BE2C (cell line): ENCODE measurements at regions not wholly inside any gene's neighbourhood (a gene's known extent, or its start where the extent isn't known, plus 50 kb on each side); places are given as distances from the start of the nearest gene placed in this dataset.
"Not testable (repeated sequence)": the region's sequence is repeated elsewhere in the genome, so short reads cannot be mapped to it uniquely, and the experiment has no call there.

ENCODE experiments used
- DNase-seq: peaks from one replicate; pipeline ENCODE4 v3.0.0-alpha.2; 2020
- H3K27me3 ChIP-seq: fragments of 250-450 bp; sonication (Bioruptor Pico); 2 replicates; pipeline ENCODE4 v1.5.1; 2020; ENCODE audit warnings: mild to moderate bottlenecking
- H3K36me3 ChIP-seq: fragments of 250-450 bp; sonication (Bioruptor Pico); 2 replicates; pipeline ENCODE4 v1.5.1; 2020; ENCODE audit warnings: mild to moderate bottlenecking
- H3K4me1 ChIP-seq: fragments of 250-450 bp; sonication (Bioruptor Pico); 2 replicates; pipeline ENCODE4 v1.5.1; 2020
- H3K4me3 ChIP-seq: 2 replicates; pipeline ENCODE4 v1.5.1; 2011; ENCODE audit warnings: low read depth, low read length
- H3K9me3 ChIP-seq: fragments of 250-450 bp; sonication (Bioruptor Pico); 2 replicates; pipeline ENCODE4 v1.5.1; 2020
- CTCF ChIP-seq: IDR thresholded peaks from 2 replicates; pipeline ENCODE4 v1.5.1; 2012; ENCODE audit warnings: mild to moderate bottlenecking, low read depth, low read length

- not testable (repeated sequence) for H3K4me1 ChIP-seq, H3K36me3 ChIP-seq, H3K27me3 ChIP-seq, H3K9me3 ChIP-seq, H3K4me3 ChIP-seq
- DNase-seq, result peak; percentile 8
Observed at GRCh38 chr22:15772337-15772736, 82.5 kb downstream of the POTEH start.

GRCh38 chr22:15775118-15775517 lies 85.3 kb downstream of the POTEH start:
- H3K27me3 ChIP-seq, H3K9me3 ChIP-seq, DNase-seq, H3K4me1 ChIP-seq, H3K36me3 ChIP-seq, H3K4me3 ChIP-seq: not testable (repeated sequence)

- TF ChIP-seq CTCF, result peak; percentile 55
- not testable (repeated sequence) for H3K4me1 ChIP-seq, H3K27me3 ChIP-seq, H3K36me3 ChIP-seq, H3K9me3 ChIP-seq
- peak; percentile 92 for DNase-seq
- peak overlapping the region; percentile 55 for H3K4me3 ChIP-seq
Observed at GRCh38 chr22:15775670-15776669, 86.1 kb downstream of the POTEH start.

GRCh38 chr22:15776727-15777126 lies 86.9 kb downstream of the POTEH start:
- H3K27me3 ChIP-seq, H3K36me3 ChIP-seq, DNase-seq, H3K4me1 ChIP-seq, H3K9me3 ChIP-seq: not testable (repeated sequence)
- H3K4me3 ChIP-seq, result peak overlapping the region; percentile 28; the same call in 1 of the 2 replicates

- not testable (repeated sequence) for H3K4me1 ChIP-seq, H3K27me3 ChIP-seq, DNase-seq, H3K36me3 ChIP-seq, H3K9me3 ChIP-seq
- peak overlapping the region; percentile 28; the same call in 1 of the 2 replicates for H3K4me3 ChIP-seq
Observed at GRCh38 chr22:15777150-15777549, 87.3 kb downstream of the POTEH start.

GRCh38 chr22:15777557-15777956 lies 87.7 kb downstream of the POTEH start:
- H3K4me3 ChIP-seq, DNase-seq, H3K4me1 ChIP-seq, H3K27me3 ChIP-seq, H3K36me3 ChIP-seq, H3K9me3 ChIP-seq: not testable (repeated sequence)

GRCh38 chr22:15778366-15778765 lies 88.5 kb downstream of the POTEH start:
- not testable (repeated sequence) for H3K4me3 ChIP-seq, H3K4me1 ChIP-seq, H3K27me3 ChIP-seq, H3K36me3 ChIP-seq, H3K9me3 ChIP-seq
- DNase-seq, result peak; percentile 7

- H3K4me3 ChIP-seq, H3K27me3 ChIP-seq, H3K4me1 ChIP-seq, H3K9me3 ChIP-seq, H3K36me3 ChIP-seq, DNase-seq: not testable (repeated sequence)
Observed at GRCh38 chr22:15781652-15782051, 91.8 kb downstream of the POTEH start.

- not testable (repeated sequence) for H3K36me3 ChIP-seq, H3K9me3 ChIP-seq, DNase-seq, H3K27me3 ChIP-seq, H3K4me3 ChIP-seq, H3K4me1 ChIP-seq
Observed at GRCh38 chr22:15782933-15783332, 93.1 kb downstream of the POTEH start.

GRCh38 chr22:15784383-15785085 lies 94.7 kb downstream of the POTEH start:
- not testable (repeated sequence) for H3K4me1 ChIP-seq, DNase-seq, H3K36me3 ChIP-seq, H3K27me3 ChIP-seq, H3K4me3 ChIP-seq, H3K9me3 ChIP-seq

GRCh38 chr22:15786942-15787733 lies 97.3 kb downstream of the POTEH start:
- H3K36me3 ChIP-seq, H3K9me3 ChIP-seq, H3K27me3 ChIP-seq, DNase-seq, H3K4me1 ChIP-seq: not testable (repeated sequence)
- peak overlapping the region; percentile 31; the same call in 1 of the 2 replicates for H3K4me3 ChIP-seq

- H3K36me3 ChIP-seq, H3K4me1 ChIP-seq, H3K27me3 ChIP-seq, H3K9me3 ChIP-seq, DNase-seq, H3K4me3 ChIP-seq: not testable (repeated sequence)
Observed at GRCh38 chr22:15791557-15791956, 101.7 kb downstream of the POTEH start.

- DNase-seq, H3K9me3 ChIP-seq, H3K36me3 ChIP-seq, H3K4me3 ChIP-seq, H3K4me1 ChIP-seq, H3K27me3 ChIP-seq: not testable (repeated sequence)
Observed at GRCh38 chr22:15799935-15800334, 110.1 kb downstream of the POTEH start.

GRCh38 chr22:15811141-15811540 lies 121.3 kb downstream of the POTEH start:
- peak; percentile 18 for DNase-seq
- not testable (repeated sequence) for H3K4me1 ChIP-seq, H3K4me3 ChIP-seq, H3K36me3 ChIP-seq, H3K27me3 ChIP-seq, H3K9me3 ChIP-seq
